SU-DHL-6 (cell line): ENCODE measurements at regions not wholly inside any gene's neighbourhood (a gene's known extent, or its start where the extent isn't known, plus 50 kb on each side); places are given as distances from the start of the nearest gene placed in this dataset.

Source experiments
- H2AFZ ChIP-seq: fragments of 200-600 bp; sonication (generic); 2 replicates; pipeline ENCODE4 v1.6.1; 2014; ENCODE audit warnings: low read depth, mild to moderate bottlenecking, moderate library complexity, mixed read lengths, antibody characterized with exemption, low read length; ENCODE audit not compliant: severe bottlenecking
- H3F3A ChIP-seq: fragments of 200-600 bp; shearing (Covaris generic); 2 replicates; pipeline ENCODE4 v1.6.0; 2016; ENCODE audit warnings: antibody characterized with exemption, mild to moderate bottlenecking; ENCODE audit not compliant: insufficient read depth
- H3K27ac ChIP-seq: fragments of 200-600 bp; sonication (generic); 2 replicates; pipeline ENCODE4 v1.5.1; 2016; ENCODE audit warnings: low read depth, mild to moderate bottlenecking, low read length, moderate library complexity, mixed read lengths
- H3K27me3 ChIP-seq: fragments of 200-600 bp; sonication (generic), shearing (Covaris generic); 2 replicates; pipeline ENCODE4 v1.6.0; 2014; ENCODE audit warnings: mild to moderate bottlenecking, low read length
- H3K36me3 ChIP-seq: fragments of 200-600 bp; sonication (generic); 2 replicates; pipeline ENCODE4 v1.6.1; 2014; ENCODE audit warnings: mild to moderate bottlenecking, low read length, mixed read lengths
- H3K4me2 ChIP-seq: fragments of 300-600, 200-600 bp; shearing (Covaris generic), sonication (generic); 2 replicates; pipeline ENCODE4 v1.6.0; 2014; ENCODE audit warnings: low read length, low read depth, mild to moderate bottlenecking; ENCODE audit not compliant: poor library complexity, severe bottlenecking
- H3K4me3 ChIP-seq: fragments of 200-600 bp; sonication (generic); 2 replicates; pipeline ENCODE4 v1.5.1; 2014; ENCODE audit warnings: antibody characterized with exemption, low read length, mild to moderate bottlenecking, mixed read lengths; ENCODE audit not compliant: insufficient read depth, poor library complexity, severe bottlenecking
- H3K79me2 ChIP-seq: fragments of 200-600 bp; sonication (generic); 2 replicates; pipeline ENCODE4 v1.6.1; 2014; ENCODE audit warnings: mild to moderate bottlenecking, low read length, moderate library complexity; ENCODE audit not compliant: insufficient read depth
- H3K9ac ChIP-seq: fragments of 200-600 bp; sonication (generic); 2 replicates; pipeline ENCODE4 v1.7.0; 2014; ENCODE audit warnings: mild to moderate bottlenecking, low read length
- H3K9me2 ChIP-seq: fragments of 200-600 bp; sonication (generic); replicated peaks from 2 replicates; pipeline ENCODE4 v1.6.1; 2014; ENCODE audit warnings: low read length; ENCODE audit not compliant: insufficient read depth
- H3K9me3 ChIP-seq: fragments of 200-600 bp; sonication (generic); 2 replicates; pipeline ENCODE4 v1.6.1; 2014; ENCODE audit warnings: low read length, mixed read lengths; ENCODE audit not compliant: insufficient read depth
- H4K20me1 ChIP-seq: fragments of 200-600 bp; sonication (generic); 2 replicates; pipeline ENCODE4 v1.6.1; 2014; ENCODE audit warnings: low read depth, mild to moderate bottlenecking, antibody characterized with exemption, low read length, moderate library complexity, mixed read lengths
- CTCF ChIP-seq: fragments of 200-600 bp; sonication (generic); IDR thresholded peaks from one replicate; pipeline ENCODE4 v1.5.1; 2017; ENCODE audit warnings: antibody characterized with exemption, mild to moderate bottlenecking, low read length, moderate library complexity; ENCODE audit not compliant: insufficient read depth, poor library complexity, severe bottlenecking
- EZH2phosphoT487 ChIP-seq: fragments of 200-600 bp; sonication (generic), shearing (Covaris generic); conservative IDR thresholded peaks from 2 replicates; pipeline ENCODE4 v1.6.1; 2018; ENCODE audit warnings: mild to moderate bottlenecking, antibody characterized with exemption, low read length, moderate library complexity, mixed read lengths

- no peaks in the 10 kb centered on the region for H3K79me2 ChIP-seq
- no peak overlapping the region for H3K9ac ChIP-seq
- no peaks in the 10 kb centered on the region for H3K36me3 ChIP-seq
- H3K4me2 ChIP-seq, result no peak overlapping the region
- H3K4me3 ChIP-seq, result no peak overlapping the region
- H4K20me1 ChIP-seq, result no peaks in the 10 kb centered on the region
- no peaks in the 10 kb centered on the region for H3K9me2 ChIP-seq
- TF ChIP-seq EZH2phosphoT487, result no peak
- TF ChIP-seq CTCF, result no peak
- no peak overlapping the region for H2AFZ ChIP-seq
- H3F3A ChIP-seq, result no peaks in the 10 kb centered on the region
- no peak overlapping the region for H3K27ac ChIP-seq
- H3K9me3 ChIP-seq, result no peaks in the 10 kb centered on the region
- H3K27me3 ChIP-seq, result no peaks in the 10 kb centered on the region
These were observed 52.0 kb upstream of the GRAMD1B start for GRCh38 chr11:123378096-123378495.

GRCh38 chr11:123377355-123377754 lies 52.7 kb upstream of the GRAMD1B start:
- H4K20me1 ChIP-seq, result no peaks in the 10 kb centered on the region
- no peaks in the 10 kb centered on the region for H3K27me3 ChIP-seq
- no peak overlapping the region for H3K4me3 ChIP-seq
- no peaks in the 10 kb centered on the region for H3K36me3 ChIP-seq
- H3K9me2 ChIP-seq, result no peaks in the 10 kb centered on the region
- H3K9me3 ChIP-seq, result no peaks in the 10 kb centered on the region
- TF ChIP-seq EZH2phosphoT487, result no peak
- TF ChIP-seq CTCF, result no peak
- H2AFZ ChIP-seq, result no peak overlapping the region
- H3K9ac ChIP-seq, result no peak overlapping the region
- no peaks in the 10 kb centered on the region for H3F3A ChIP-seq
- no peak overlapping the region for H3K27ac ChIP-seq
- H3K4me2 ChIP-seq, result no peak overlapping the region
- no peaks in the 10 kb centered on the region for H3K79me2 ChIP-seq

- no peaks in the 10 kb centered on the region for H3K9me2 ChIP-seq
- TF ChIP-seq EZH2phosphoT487 (no peak), CTCF (no peak)
- H3K4me2 ChIP-seq, result no peak overlapping the region
- H3K9me3 ChIP-seq, result no peaks in the 10 kb centered on the region
- no peak overlapping the region for H3K27ac ChIP-seq
- no peaks in the 10 kb centered on the region for H3F3A ChIP-seq
- H3K27me3 ChIP-seq, result no peaks in the 10 kb centered on the region
- H4K20me1 ChIP-seq, result no peaks in the 10 kb centered on the region
- no peak overlapping the region for H2AFZ ChIP-seq
- no peaks in the 10 kb centered on the region for H3K79me2 ChIP-seq
- H3K9ac ChIP-seq, result no peak overlapping the region
- no peaks in the 10 kb centered on the region for H3K36me3 ChIP-seq
- no peak overlapping the region for H3K4me3 ChIP-seq
These were observed 54.2 kb upstream of the GRAMD1B start for GRCh38 chr11:123375832-123376231.

GRCh38 chr11:123374622-123374968 lies 55.5 kb upstream of the GRAMD1B start:
- Histone ChIP-seq H3K4me3 (no peak overlapping the region), H3K9me3 (no peaks in the 10 kb centered on the region), H3F3A (no peaks in the 10 kb centered on the region), H3K27me3 (no peaks in the 10 kb centered on the region), H3K9ac (no peak overlapping the region), H3K27ac (no peak overlapping the region), H4K20me1 (no peaks in the 10 kb centered on the region), H2AFZ (no peak overlapping the region), H3K36me3 (no peaks in the 10 kb centered on the region), H3K79me2 (no peaks in the 10 kb centered on the region), H3K9me2 (no peaks in the 10 kb centered on the region), H3K4me2 (no peak overlapping the region)
- no peak for TF ChIP-seq CTCF
- no peak for TF ChIP-seq EZH2phosphoT487
